Calu3 (cell line): ENCODE measurements at regions not wholly inside any gene's neighbourhood (a gene's known extent, or its start where the extent isn't known, plus 50 kb on each side); places are given as distances from the start of the nearest gene placed in this dataset.
"Not testable (repeated sequence)": the region's sequence is repeated elsewhere in the genome, so short reads cannot be mapped to it uniquely, and the experiment has no call there.

ENCODE experiments used
- BruUV-seq: library from RNA; stranded (reverse); fragments of 400-500 nt; replicated peaks from 2 replicates; lab custom pipeline; 2021; lab: Mats Ljungman, UMichigan
- CTCF ChIA-PET: fragments of 300-600 bp; sonication (Branson Sonifier 250); formaldehyde crosslinking; loops from one replicate; lab custom pipeline; 2022; ENCODE audit warnings: antibody characterized with exemption; lab: Charles Lee
- DNase-seq: peaks from one replicate; pipeline ENCODE4 v3.0.0; 2022
- H3K27ac Mint-ChIP-seq: one replicate; pipeline ENCODE4 v1.8.0; 2022; ENCODE audit warnings: mixed read lengths; ENCODE audit not compliant: unreplicated experiment
- H3K27me3 Mint-ChIP-seq: one replicate; pipeline ENCODE4 v1.8.0; 2022; ENCODE audit warnings: mixed read lengths; ENCODE audit not compliant: unreplicated experiment
- H3K36me3 Mint-ChIP-seq: one replicate; pipeline ENCODE4 v1.8.0; 2022; ENCODE audit warnings: mild to moderate bottlenecking, moderate library complexity, mixed read lengths; ENCODE audit not compliant: insufficient read depth, unreplicated experiment
- H3K4me1 Mint-ChIP-seq: one replicate; pipeline ENCODE4 v1.8.0; 2022; ENCODE audit warnings: mild to moderate bottlenecking, low read depth, mixed read lengths; ENCODE audit not compliant: unreplicated experiment
- H3K4me3 Mint-ChIP-seq: one replicate; pipeline ENCODE4 v1.8.0; 2022; ENCODE audit warnings: mild to moderate bottlenecking, low read depth, moderate library complexity, mixed read lengths; ENCODE audit not compliant: unreplicated experiment
- H3K9me3 Mint-ChIP-seq: one replicate; pipeline ENCODE4 v1.8.0; 2022; ENCODE audit warnings: low read depth, mixed read lengths; ENCODE audit not compliant: unreplicated experiment
- intact Hi-C: fragments of 100-400 bp; cut with micrococcal nuclease; formaldehyde crosslinking; loops from one replicate; pipeline ENCODE4 v1.10.0; 2022; ENCODE audit not compliant: unreplicated experiment
- TF ChIP-seq, protein P1 (sequence below): fragments of 200-600 bp; IDR thresholded peaks from one replicate; pipeline ENCODE4 v1.8.0; 2022; ENCODE audit warnings: antibody characterized with exemption; ENCODE audit not compliant: unreplicated experiment

DNA sequence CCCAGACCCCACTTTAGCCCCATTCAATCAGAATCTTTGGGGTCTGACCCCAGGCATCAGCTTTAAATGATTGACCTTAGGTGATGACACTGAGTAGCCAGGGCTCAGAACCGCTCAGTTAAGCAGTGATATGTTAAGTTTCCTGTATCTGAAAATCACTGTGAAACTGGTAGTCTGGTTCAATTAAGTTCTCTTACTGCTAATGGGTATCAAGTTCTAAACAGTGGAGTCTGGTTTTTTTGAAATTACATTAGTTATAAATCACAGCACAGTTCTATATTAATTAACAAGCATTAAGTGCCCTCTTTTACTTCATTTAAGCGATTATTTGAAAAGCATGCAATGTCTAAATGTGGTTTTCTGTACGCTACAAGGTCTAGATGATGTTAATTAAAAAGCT lies 117.9 kb downstream of the HAUS1 start:
- no peak overlapping the region for H3K4me3 Mint-ChIP-seq
- no peak overlapping the region for H3K27ac Mint-ChIP-seq
- no TSS peak for BruUV-seq
- no peaks in the 10 kb centered on the region for H3K4me1 Mint-ChIP-seq
- no peak for DNase-seq
- H3K27me3 Mint-ChIP-seq, result no peaks in the 10 kb centered on the region
- CTCF ChIA-PET, result no interaction called here
- TF ChIP-seq, protein P1, sequence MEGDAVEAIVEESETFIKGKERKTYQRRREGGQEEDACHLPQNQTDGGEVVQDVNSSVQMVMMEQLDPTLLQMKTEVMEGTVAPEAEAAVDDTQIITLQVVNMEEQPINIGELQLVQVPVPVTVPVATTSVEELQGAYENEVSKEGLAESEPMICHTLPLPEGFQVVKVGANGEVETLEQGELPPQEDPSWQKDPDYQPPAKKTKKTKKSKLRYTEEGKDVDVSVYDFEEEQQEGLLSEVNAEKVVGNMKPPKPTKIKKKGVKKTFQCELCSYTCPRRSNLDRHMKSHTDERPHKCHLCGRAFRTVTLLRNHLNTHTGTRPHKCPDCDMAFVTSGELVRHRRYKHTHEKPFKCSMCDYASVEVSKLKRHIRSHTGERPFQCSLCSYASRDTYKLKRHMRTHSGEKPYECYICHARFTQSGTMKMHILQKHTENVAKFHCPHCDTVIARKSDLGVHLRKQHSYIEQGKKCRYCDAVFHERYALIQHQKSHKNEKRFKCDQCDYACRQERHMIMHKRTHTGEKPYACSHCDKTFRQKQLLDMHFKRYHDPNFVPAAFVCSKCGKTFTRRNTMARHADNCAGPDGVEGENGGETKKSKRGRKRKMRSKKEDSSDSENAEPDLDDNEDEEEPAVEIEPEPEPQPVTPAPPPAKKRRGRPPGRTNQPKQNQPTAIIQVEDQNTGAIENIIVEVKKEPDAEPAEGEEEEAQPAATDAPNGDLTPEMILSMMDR, result no peak
- intact Hi-C loops, result no loop called here
- no peaks in the 10 kb centered on the region for H3K9me3 Mint-ChIP-seq
- peaks cover 6% of the 10 kb centered on the region for H3K36me3 Mint-ChIP-seq

GRCh38 chr18:46222710-46223360 lies 118.7 kb downstream of the HAUS1 start:
- H3K4me3 Mint-ChIP-seq, result no peak overlapping the region
- no peaks in the 10 kb centered on the region for H3K9me3 Mint-ChIP-seq
- no peak for DNase-seq
- TF ChIP-seq, protein P1, result no peak
- CTCF ChIA-PET, result no interaction called here
- H3K27me3 Mint-ChIP-seq, result no peaks in the 10 kb centered on the region
- BruUV-seq, result no TSS peak
- H3K27ac Mint-ChIP-seq, result no peak overlapping the region
- H3K4me1 Mint-ChIP-seq, result no peaks in the 10 kb centered on the region
- peaks cover 5% of the 10 kb centered on the region for H3K36me3 Mint-ChIP-seq
- intact Hi-C loops, result no loop called here

GRCh38 chr18:46224181-46224775 lies 120.1 kb downstream of the HAUS1 start:
- Mint-ChIP-seq H3K4me1 (no peaks in the 10 kb centered on the region), H3K9me3 (no peaks in the 10 kb centered on the region), H3K4me3 (no peak overlapping the region), H3K36me3 (peaks cover 5% of the 10 kb centered on the region), H3K27me3 (no peaks in the 10 kb centered on the region), H3K27ac (no peak overlapping the region)
- DNase-seq, result no peak
- BruUV-seq, result no TSS peak
- CTCF ChIA-PET, result no interaction called here
- TF ChIP-seq, protein P1, result no peak
- intact Hi-C loops, result no loop called here

- CTCF ChIA-PET, result no interaction called here
- no peak overlapping the region for H3K4me3 Mint-ChIP-seq
These were observed 122.3 kb downstream of the HAUS1 start for GRCh38 chr18:46226461-46226860.

GRCh38 chr18:46229641-46230040 lies 125.5 kb downstream of the HAUS1 start:
- BruUV-seq, H3K4me1 Mint-ChIP-seq, H3K36me3 Mint-ChIP-seq, H3K4me3 Mint-ChIP-seq, CTCF ChIA-PET, H3K27ac Mint-ChIP-seq, H3K9me3 Mint-ChIP-seq, DNase-seq, H3K27me3 Mint-ChIP-seq, intact Hi-C loops: not testable (repeated sequence)

More at GRCh38 chr18:46226461-46226860, 122.3 kb downstream of the HAUS1 start:
- Mint-ChIP-seq H3K27ac (no peak overlapping the region), H3K36me3 (peaks cover 5% of the 10 kb centered on the region), H3K4me1 (no peaks in the 10 kb centered on the region), H3K27me3 (no peaks in the 10 kb centered on the region), H3K9me3 (no peaks in the 10 kb centered on the region)
- BruUV-seq, result no TSS peak
- intact Hi-C loops, result no loop called here
- TF ChIP-seq, protein P1, result no peak
- DNase-seq, result no peak
